Breast epithelium (tissue), 3 donors: ENCODE measurements at regions not wholly inside any gene's neighbourhood (a gene's known extent, or its start where the extent isn't known, plus 50 kb on each side); places are given as distances from the start of the nearest gene placed in this dataset.

Source experiments
- CTCF ChIP-seq, 3 donors: fragments of 450-650 bp; IDR thresholded peaks; one replicate each; pipeline ENCODE4 v1.5.1; 2016 to 2017; ENCODE audit warnings: antibody characterized with exemption in 3 of 3, mild to moderate bottlenecking in 3 of 3, moderate library complexity in 3 of 3
- POLR2A ChIP-seq: fragments of 450-650 bp; IDR thresholded peaks from one replicate; pipeline ENCODE4 v1.6.1; 2016; ENCODE audit warnings: antibody characterized with exemption, mild to moderate bottlenecking, moderate library complexity
- POLR2AphosphoS5 ChIP-seq, 3 donors: sonication (generic); formaldehyde crosslinking; IDR thresholded peaks; one replicate each; pipeline ENCODE4 v1.6.1; 2017; ENCODE audit warnings: antibody characterized with exemption in 3 of 3

GRCh38 chr7:93819699-93820098 lies 70.9 kb downstream of the TFPI2 start:
- TF ChIP-seq CTCF (IDR thresholded peaks at IDR 0.05) (no peak), POLR2AphosphoS5 (IDR thresholded peaks at IDR 0.05) (no peak), POLR2A (no peak)
